ENCODE measurements at regions not wholly inside any gene's neighbourhood (a gene's known extent, or its start where the extent isn't known, plus 50 kb on each side); places are given as distances from the start of the nearest gene placed in this dataset.

DNA sequence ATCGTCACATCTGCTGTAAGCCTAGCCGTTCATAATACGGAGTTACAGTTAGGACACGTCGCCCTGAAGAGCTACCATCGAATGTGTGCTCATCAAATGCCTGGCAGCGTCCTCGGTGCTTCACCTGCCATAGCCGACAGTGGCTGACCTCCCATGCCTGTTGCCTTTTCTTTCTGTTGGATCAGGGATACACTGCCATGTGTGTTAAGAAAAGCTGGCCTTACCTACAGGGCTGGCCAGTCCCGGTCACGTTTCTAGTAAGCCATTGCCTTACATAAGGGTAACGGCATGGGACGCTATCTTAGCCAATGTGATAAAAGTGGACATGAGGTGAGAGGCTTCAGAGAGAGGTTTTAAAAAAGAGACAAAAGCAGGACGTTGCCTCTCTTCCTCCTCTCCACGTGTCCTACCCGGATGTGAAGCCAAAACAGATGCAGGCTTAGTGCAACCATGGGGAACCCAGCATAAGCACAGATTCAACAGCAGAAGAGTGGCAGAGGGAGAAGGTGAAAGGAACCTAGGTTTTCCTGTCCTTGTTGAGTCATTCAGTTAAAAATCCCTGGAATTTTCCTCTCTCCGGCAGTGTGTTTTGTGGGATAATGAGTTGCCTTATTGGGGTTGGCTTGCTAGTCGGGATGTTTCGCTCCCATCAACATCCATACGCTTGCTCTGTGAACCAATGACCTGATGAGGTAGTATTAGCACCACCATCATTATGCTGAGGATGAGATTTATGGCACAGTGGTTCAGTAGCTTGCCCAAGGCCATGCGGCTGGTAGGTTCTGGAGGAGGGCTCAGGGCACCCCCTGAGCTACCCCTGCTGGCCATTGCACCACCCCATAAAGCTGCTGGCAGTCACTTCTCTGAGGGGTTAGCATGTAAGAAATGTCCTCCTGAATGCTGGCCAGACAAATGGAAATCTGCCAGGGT, 67.4 kb upstream of the B3GAT1 start:
- DNase-seq (ENCODE audit: low read depth): no peak
- no peak for TF ChIP-seq CTCF (IDR thresholded peaks at IDR 0.05; ENCODE audit: control insufficient read depth, insufficient read depth, low read depth, low read length, missing control alignments)

DNA sequence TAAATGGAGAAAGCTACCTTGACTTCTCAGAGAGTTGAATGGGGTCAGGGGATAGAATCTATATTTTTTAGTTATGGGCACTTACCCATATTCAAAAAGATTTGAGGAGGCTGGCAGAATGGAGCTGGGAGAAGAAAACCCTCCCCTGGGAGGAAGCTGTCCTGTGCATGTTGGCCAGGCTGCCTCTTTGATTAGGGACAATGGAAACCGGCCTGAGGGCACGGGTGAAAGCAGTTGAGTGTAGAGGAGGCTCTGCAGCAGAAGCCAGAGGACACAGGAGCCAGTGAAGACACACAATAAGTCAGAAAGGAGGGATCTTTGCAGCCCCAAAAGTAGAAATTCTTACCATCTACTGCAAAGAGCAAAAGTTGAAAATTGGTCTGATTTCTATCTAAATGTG, 66.6 kb upstream of the B3GAT1 start:
- DNase-seq (ENCODE audit: low read depth): no peak
- no peak overlapping the region for H3K4me3 ChIP-seq (ENCODE audit: control insufficient read depth, low read depth, low read length)
- no peak for TF ChIP-seq CTCF (IDR thresholded peaks at IDR 0.05; ENCODE audit: control insufficient read depth, insufficient read depth, low read depth, low read length, missing control alignments)

More for the DNA sequence above, 67.4 kb upstream of the B3GAT1 start:
- no peak overlapping the region for H3K4me3 ChIP-seq (ENCODE audit: control insufficient read depth, low read depth, low read length)

DNA sequence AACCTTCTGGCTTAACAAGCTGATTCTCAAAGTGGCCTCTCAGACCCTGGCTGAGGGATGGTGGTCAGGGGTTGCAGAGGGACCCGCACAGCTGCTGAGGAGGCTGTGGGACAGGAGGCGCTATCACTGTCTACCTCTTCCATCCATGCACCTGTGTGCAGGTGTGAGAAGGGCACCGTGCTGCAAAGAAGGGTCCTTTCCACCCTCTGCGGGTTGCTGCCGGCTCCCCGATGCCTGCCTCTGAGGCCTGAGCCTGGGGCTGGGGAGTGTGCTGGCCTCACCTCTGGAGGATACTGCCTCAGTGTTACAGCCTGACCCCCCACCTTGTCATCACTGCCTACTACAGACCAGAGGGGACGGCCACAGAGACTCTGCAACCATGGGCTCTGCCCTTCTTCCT, 66.1 kb upstream of the B3GAT1 start:
- DNase-seq (ENCODE audit: low read depth): no peak
- TF ChIP-seq CTCF (IDR thresholded peaks at IDR 0.05; ENCODE audit: control insufficient read depth, insufficient read depth, low read depth, low read length, missing control alignments): no peak
- no peak overlapping the region for H3K4me3 ChIP-seq (ENCODE audit: control insufficient read depth, low read depth, low read length)

DNA sequence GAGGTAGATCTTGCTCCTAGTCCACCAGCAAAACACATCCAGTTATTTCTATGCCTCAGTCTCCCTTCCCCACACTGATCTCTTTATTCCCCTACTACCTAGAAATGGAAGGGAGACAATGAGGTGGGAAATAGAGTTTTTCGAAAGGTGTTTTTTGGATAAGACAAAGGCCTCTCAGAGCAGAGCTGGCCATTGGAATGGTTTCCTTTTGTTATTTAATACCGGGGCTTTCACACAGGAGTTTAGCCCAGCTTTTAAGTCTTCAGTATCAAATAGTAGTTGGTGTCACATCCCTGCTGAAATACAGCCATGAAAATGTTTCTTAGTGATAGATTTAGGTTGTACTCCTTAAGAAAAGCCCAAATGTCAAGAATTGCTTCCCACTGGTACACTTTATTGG, 65.4 kb upstream of the B3GAT1 start:
- TF ChIP-seq CTCF (IDR thresholded peaks at IDR 0.05; ENCODE audit: control insufficient read depth, insufficient read depth, low read depth, low read length, missing control alignments): no peak
- no peak for DNase-seq (ENCODE audit: low read depth)
- no peak overlapping the region for H3K4me3 ChIP-seq (ENCODE audit: control insufficient read depth, low read depth, low read length)

DNA sequence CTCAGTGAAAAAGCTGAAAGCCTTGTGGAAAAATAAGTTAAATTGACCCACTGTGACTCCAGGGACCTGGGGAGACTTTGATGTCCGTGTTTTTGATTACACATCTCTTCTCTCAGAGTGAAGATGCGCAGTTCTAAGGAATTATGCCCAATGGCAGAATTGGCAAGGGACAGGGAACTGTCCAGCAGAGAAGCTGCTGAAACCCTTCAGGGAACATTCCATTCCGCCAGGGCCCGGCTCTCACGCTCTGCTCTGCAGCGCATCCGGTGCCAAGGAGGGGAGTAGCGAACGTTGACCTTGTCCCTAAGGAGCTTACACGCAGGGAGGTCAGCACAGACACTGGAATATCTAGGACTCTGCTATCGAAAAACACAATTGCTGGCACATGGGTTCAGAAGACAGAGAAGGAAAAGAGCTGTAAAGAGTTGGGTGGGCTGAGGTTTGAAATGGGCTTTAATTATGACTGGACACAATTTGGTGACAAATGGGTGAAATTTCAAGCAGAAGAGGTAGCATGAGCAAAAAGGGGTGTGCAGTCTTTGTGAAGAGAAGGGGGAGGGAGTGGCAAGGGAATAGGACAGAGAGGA, 64.5 kb upstream of the B3GAT1 start:
- no peak for TF ChIP-seq CTCF (IDR thresholded peaks at IDR 0.05; ENCODE audit: control insufficient read depth, insufficient read depth, low read depth, low read length, missing control alignments)
- no peak for DNase-seq (ENCODE audit: low read depth)
- H3K4me3 ChIP-seq (ENCODE audit: control insufficient read depth, low read depth, low read length): no peak overlapping the region

GRCh38 chr11:134475951-134476350, 63.9 kb upstream of the B3GAT1 start:
- TF ChIP-seq CTCF (IDR thresholded peaks at IDR 0.05; ENCODE audit: control insufficient read depth, insufficient read depth, low read depth, low read length, missing control alignments): no peak
- DNase-seq (ENCODE audit: low read depth): no peak
- H3K4me3 ChIP-seq (ENCODE audit: control insufficient read depth, low read depth, low read length): no peak overlapping the region

All from AG09309 (cell line).